ENCODE measurements at regions not wholly inside any gene's neighbourhood (a gene's known extent, or its start where the extent isn't known, plus 50 kb on each side); places are given as distances from the start of the nearest gene placed in this dataset.

DNA sequence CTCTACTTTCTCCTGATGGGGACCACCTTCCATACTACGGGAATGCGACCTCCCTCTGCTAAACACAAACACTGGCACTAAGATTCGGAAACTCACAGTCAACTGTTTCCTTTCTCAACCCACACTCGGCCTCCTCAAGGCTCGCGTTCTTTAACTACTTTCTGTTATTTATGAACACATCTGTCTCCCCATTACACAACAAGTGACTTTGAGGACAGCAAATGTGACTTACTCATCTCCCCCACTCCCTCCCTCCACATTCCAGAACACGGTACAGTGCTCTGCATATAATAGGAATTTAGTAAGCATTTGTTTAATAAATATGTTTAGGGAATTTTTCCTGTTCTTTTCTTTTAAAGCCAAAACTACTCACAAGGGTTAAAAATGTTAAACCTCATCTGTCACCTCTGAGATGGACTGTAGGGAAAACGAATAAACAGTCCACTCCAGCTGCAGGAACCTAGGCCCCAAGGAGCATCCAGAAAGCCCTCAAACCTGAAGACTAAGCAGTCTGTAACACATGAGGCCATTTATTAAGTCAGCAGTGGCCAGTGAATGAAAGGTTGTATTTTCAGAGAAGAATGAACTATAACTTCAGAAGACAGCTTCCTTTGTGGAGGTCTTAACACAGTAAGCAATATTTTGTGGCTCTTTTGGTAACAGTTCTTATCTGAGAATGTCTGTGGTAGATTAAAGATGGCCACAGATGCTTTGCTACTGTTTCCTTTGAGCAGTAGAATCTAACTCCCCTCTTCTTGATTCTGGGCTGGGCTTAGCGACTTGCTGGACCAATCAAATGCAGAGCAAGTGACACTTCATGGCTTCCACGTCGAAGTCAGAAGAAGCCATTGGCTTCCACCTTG, 209.6 kb upstream of the DTNBP1 start:
- DNase-seq, result no peak

DNA sequence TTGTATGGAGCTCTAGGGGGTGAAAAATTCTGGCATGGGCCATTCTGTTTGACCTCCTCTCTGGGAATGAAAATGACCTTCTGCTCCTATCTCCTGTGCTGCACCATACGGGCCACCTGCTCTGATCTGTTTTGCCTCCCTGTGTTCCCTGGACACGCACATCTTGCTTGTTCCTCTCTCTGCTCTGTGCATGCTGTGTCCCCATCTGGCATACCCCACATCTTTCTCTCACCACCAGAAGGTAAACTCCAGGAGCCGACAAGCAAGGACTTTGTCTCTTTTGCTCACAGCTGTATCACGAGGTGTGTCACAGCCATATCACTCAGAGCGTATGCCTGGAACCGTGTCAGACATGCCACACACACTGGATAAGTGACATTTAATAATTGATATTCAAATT, 208.4 kb upstream of the DTNBP1 start:
- no peak for DNase-seq

DNA sequence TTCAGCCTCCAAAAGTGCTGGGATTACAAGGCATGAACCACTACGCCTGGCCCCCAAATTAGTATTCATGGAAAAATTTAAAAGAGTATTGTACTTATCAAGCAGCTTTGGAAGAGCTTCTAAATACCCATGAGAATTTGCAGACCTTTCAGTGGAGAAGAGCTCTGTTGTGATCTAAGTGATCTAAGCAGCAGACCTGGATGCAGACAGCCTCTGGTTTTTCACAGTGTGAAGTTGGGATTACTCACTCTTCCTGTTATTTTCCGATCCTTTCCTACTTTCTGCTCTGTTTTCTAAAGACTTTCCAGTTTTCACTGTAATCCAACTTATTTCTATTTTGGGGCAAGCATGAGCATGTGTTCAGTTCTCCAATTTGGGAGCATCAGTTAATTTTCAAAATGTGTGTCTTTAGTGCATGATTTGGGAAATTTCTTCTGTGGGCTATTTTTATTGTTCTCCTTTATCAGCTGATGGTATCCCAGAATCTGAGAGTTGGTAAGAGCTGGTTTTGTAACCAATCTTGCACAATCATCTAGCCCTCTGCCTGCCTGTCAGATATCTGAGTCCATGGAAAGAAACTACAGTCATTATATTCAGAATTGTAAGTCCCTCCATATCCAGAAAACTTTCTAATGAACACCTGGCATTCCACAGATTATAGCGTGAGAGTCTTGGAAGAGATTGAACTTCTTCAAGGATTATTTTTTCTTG, 207.7 kb upstream of the DTNBP1 start:
- no peak for DNase-seq

DNA sequence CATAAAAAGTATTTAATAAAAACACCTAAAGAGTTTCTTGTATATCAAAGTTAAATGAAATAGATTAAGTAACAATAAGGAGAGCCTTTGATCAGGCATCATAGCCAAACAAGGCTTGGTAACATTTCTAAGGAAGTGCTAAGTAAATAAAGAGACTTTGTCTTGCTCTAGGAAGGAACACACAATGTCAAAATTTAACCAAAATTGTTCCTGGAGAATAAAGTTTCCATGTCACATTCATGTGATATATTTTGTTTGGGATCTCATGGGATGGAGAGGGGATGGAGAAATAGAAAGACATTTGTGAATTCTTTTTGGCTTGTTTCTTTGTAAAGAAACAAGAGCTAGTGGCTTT, 201.9 kb upstream of the DTNBP1 start:
- DNase-seq, result no peak

DNA sequence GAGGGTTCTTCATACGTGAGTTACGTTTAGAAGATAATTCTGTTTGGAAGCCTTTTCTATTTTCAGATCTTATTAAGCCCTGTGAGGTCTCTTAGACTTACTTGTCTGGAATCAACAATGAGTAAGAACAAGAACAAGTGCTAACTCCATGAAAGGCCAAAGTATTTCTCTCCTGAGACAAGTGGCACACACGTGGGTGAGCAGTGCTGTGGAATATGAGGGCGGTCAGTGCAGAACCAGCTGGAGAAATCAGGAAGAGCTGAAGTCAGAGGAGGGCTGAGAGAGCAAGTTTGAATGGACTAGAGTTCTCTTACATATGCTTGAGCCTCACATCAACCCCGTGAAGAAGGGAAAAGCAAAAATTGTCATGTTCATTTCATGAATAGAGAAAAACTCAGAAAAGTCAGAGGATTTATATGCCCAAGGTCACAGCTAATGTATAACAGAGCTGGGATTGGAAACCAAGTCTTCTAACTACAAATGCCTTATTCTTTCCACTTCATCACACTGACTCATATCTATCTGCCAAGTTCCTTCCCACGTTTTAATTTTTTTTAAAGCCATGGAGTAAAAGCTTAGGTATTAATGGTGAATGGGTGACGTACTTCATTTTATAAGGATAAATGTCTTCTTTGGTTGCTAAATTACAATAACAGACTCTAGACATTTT, 201.3 kb upstream of the DTNBP1 start:
- DNase-seq, result no peak

DNA sequence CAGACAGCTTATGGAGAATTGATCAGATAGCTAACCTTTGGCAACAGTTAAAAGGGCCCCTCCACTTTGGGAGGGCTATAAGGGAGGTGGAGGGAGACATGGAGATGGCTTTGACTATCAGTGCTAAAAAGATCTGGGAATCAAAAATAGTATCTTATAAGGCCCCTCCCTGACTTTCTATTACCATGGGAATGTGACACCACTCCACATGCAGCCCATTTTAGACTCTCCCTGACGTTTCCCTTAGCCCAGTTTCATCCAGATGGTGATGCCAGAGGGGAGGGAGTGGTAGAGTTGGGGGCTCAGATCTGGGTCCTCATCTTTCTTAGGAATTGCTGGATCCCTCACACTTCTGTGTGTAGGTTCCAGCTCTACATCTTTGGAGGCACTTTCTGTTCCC, 200.0 kb upstream of the DTNBP1 start:
- no peak for DNase-seq

DNA sequence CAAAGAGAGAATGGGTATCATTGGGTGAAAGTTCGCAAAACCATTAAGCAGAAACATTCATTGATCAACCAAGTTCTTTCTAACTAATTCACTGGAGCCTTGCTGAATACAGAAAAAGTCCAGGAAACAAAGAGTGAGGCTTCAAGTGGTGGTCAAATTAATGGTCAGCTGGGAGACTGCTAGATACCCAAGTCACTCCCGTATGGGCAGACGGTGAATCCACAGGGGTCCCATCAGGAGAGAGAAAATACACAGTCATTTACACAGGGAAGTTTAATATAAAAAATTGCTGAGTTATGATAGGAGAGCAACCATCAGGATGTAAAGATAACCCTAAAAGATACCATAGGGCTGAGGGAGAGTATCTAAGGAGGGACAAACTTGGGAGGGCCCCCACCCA, 198.7 kb upstream of the DTNBP1 start:
- no peak for DNase-seq

DNA sequence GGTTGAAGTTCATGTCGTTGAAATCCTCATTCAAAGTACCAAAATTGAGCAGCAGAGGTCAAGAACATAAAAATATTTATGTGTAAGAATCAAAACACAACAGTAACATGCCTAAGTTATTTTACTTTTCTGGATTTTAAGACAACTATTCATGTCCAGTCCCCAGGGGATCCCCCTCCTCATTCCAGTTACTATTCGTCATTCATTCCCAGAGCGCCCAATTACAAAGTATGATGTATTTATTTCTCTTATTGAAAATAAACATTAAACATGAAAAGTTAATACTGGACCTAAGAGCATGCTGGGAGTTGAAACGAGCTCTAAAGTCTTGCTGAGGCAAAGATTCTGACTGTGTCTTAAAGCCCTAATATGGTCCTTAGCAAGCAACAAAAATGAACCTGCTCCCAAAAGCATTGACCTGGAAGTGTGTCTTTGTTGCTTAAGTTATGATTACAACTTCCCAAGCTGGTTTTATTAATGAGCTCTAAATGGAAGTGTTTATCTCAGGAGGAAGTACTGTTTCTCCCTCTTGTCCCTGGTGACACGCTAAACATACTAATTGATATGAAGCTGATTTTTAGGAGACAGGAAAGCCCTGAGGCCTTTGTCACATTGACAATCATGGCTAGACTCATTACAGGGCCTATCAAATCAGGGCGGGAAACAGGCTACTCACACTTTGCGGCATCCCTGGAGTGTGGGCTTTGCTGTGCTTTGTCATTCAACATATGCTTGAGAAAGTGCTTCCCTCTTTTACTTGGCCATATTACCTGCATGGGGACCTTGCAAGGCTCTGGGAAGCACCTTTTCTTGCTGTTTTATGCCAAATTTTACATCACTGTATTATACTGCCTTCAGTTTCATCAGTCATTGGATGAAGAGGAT, 192.2 kb upstream of the DTNBP1 start:
- no peak for DNase-seq

GRCh38 chr6:15854378-15854777, 191.6 kb upstream of the DTNBP1 start:
- no peak for DNase-seq

- DNase-seq, result no peak
Measured at GRCh38 chr6:15853259-15853658, 190.4 kb upstream of the DTNBP1 start.

DNA sequence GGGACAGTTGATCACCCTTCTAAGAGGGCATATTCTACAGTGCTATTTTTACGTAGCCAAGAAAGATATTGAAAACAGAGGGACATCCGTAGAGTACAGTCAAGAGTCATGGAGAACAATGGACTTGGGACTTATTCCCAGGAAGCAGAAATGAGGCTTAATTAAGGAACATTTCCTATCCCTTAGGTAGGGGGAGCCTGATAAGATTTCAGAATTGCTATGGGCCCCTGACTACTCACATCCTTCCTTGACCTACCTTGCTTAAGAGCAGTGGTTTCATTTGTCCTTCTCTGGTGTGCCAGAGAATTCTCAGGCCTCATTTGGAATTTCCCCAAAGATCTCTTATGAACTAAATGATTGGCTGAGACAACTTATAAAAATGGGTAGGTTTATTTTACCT, 189.5 kb upstream of the DTNBP1 start:
- no peak for DNase-seq

DNA sequence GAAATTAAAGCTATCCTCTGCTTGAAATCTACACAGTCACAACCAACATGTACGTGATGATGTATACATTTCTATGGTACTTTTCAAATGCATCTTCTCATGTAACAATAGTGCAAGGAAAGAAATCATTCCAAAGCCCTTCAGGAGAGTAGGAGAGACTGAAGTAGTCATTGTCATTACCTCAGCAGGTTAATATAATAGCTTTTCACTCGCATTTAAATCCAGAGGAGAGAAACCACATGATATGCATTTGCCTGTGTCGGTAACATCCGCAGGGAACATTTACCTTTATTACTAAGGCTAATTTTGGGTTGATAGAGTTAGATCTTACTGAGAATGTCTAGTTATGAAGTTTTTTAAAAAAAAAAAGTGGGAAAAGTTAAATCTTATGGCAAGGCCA, 186.6 kb upstream of the DTNBP1 start:
- no peak for DNase-seq

- DNase-seq, result no peak
Measured at GRCh38 chr6:15845492-15845891, 182.7 kb upstream of the DTNBP1 start.

GRCh38 chr6:15843764-15844163, 180.9 kb upstream of the DTNBP1 start:
- DNase-seq, result no peak

- DNase-seq, result no peak
Measured at GRCh38 chr6:15843226-15843625, 180.4 kb upstream of the DTNBP1 start.

DNA sequence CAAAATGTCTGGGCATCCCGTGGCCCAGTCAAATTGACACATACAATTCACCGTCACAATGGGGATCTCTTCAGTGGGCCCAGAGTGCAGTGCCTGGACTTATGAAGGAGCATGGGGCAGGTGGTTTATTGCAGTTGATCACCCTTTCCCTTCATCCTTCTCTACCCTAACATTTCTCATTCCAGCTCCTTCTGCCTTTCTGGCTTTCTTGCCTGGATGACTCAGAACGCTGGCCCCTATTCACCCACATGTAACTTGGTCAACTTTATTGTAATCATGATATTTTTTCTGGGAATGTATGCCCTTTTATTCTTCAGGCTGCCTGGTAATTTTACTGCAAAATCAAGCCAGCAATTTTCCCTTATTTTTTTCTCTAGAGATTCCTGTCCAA, 179.9 kb upstream of the DTNBP1 start:
- DNase-seq, result no peak

- DNase-seq, result peak; percentile 79
Measured at GRCh38 chr6:15841937-15842726, 179.3 kb upstream of the DTNBP1 start.

DNA sequence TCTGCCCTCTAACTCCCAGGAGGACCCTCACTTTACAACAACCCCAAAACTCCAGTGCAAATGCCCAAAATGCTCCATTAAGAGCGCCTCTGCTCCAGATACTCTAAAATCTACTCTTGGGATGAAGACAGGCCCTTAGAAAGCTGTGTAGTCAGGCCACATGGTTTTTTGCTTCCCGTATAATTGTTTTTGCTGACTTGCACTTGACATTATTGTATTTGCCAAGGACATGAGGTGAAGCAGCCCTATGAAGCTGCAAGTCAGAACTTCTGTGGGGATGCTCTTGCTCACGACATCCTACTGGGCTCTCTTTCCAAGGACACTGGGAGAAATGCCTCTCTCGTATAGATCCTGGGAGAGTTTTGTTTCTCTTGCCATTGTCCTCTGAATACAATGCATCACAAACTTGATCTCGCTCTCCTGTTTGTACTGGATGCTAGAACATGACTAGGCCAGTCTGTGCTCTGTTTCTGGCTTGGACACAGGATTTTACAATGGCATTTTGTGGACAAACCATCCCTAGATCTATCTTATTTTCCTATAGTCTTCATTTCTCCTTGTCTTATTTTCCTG, 177.2 kb upstream of the DTNBP1 start:
- no peak for DNase-seq

DNA sequence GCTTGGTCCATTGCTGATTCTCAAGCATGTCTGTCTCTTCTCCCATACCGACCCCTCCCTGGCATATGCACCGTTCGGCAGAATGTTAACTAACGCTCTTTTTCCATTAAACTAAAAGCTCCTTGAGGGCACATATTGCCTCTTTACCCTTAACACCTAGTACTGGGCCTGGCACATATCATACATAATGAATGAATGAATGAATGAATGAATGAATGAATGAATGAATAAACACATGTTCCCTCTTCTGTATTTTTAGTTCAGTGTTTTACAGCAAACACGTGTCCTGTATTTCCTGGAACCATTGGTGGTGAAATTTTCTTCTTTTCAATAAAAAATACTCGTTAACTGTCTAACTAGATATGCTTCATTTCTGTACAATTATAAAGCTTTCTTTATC, 174.4 kb upstream of the DTNBP1 start:
- no peak for DNase-seq

DNA sequence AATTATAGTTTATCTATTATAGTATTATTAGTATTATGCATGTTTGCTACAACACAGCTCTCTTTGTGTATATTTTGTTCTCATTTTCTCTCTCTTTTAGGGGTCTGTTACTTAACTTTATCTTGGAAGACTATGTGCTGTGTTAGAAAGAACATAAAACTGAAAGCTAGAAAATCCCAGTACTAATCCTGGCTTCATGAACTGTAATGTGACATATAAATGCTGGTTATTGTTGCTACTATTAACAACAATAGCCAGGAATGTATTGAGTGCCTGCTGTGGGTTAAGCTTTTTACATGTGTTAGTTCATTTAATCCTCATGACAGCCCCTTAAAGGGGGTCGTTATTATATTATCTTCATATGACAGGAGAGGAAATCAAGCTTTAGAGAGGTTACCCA, 170.0 kb upstream of the DTNBP1 start:
- no peak for DNase-seq

- DNase-seq, result no peak
Measured at GRCh38 chr6:15829156-15829555, 166.3 kb upstream of the DTNBP1 start.

Data from NCI-H82 (cell line).